AG04450 (cell line): ENCODE measurements at regions not wholly inside any gene's neighbourhood (a gene's known extent, or its start where the extent isn't known, plus 50 kb on each side); places are given as distances from the start of the nearest gene placed in this dataset.

ENCODE experiments used
- CTCF ChIA-PET: fragments of 300-600, 350-600 bp; formaldehyde crosslinking; extraction: SDS; loops from one replicate; lab custom pipeline; 2022; ENCODE audit warnings: antibody characterized with exemption, inconsistent platforms; lab: Charles Lee
- POLR2A ChIA-PET: fragments of 350-600 bp; formaldehyde crosslinking; extraction: SDS; loops from one replicate; lab custom pipeline; 2021; ENCODE audit warnings: antibody characterized with exemption, inconsistent platforms; lab: Yijun Ruan, JAX
- DNase-seq: peaks from one replicate; pipeline ENCODE4 v3.0.0-alpha.2; 2011; ENCODE audit warnings: low read depth, low spot score
- H3K27ac ChIP-seq: one replicate; pipeline ENCODE4 v1.5.1; 2012; ENCODE audit warnings: low read depth, low read length, control low read depth
- H3K27me3 ChIP-seq: one replicate; pipeline ENCODE4 v1.6.0; 2012; ENCODE audit warnings: low read length; ENCODE audit not compliant: control insufficient read depth, insufficient read depth
- H3K4me3 ChIP-seq: 2 replicates; pipeline ENCODE4 v1.5.1; 2011; ENCODE audit warnings: mild to moderate bottlenecking, low read depth, low read length, control low read depth
- H3K9me3 ChIP-seq: 2 replicates; pipeline ENCODE4 v1.5.1; 2012; ENCODE audit warnings: low read length; ENCODE audit not compliant: control insufficient read depth, insufficient read depth
- CTCF ChIP-seq: IDR thresholded peaks from 2 replicates; pipeline ENCODE4 v1.5.1; 2011; ENCODE audit warnings: low read depth, low read length, control low read depth, inconsistent platforms

GRCh38 chr1:88145752-88146151, 538.3 kb upstream of the PKN2 start:
- no peak for TF ChIP-seq CTCF
- H3K9me3 ChIP-seq = no peaks in the 10 kb centered on the region
- ChIA-PET POLR2A (no interaction called here), CTCF (interaction anchor here (0.7 to 1.9 kb wide), 3 partner anchors 32 to 853 kb away, joined by 5 to 8 read pairs (median 6); no protein-coding TSS in a partner anchor)
- no peaks in the 10 kb centered on the region for H3K27me3 ChIP-seq
- DNase-seq = no peak
- H3K27ac ChIP-seq = no peak overlapping the region
- no peak overlapping the region for H3K4me3 ChIP-seq

GRCh38 chr1:88149686-88150085, 534.4 kb upstream of the PKN2 start:
- ChIA-PET CTCF (interaction anchor here (0.8 to 4.1 kb wide), 2 partner anchors 29 to 30 kb away, joined by 3 to 18 read pairs; no protein-coding TSS in a partner anchor), POLR2A (no interaction called here)
- DNase-seq = no peak
- no peak overlapping the region for H3K27ac ChIP-seq
- no peak overlapping the region for H3K4me3 ChIP-seq
- TF ChIP-seq CTCF = no peak
- H3K9me3 ChIP-seq = no peaks in the 10 kb centered on the region
- H3K27me3 ChIP-seq = no peaks in the 10 kb centered on the region

- no peak for TF ChIP-seq CTCF
- ChIA-PET CTCF (interaction anchor here (0.5 to 4.1 kb wide), 4 partner anchors 28 to 1370 kb away, joined by 3 to 18 read pairs (median 3); no protein-coding TSS in a partner anchor), POLR2A (no interaction called here)
- DNase-seq = no peak
- Histone ChIP-seq H3K27me3 (no peaks in the 10 kb centered on the region), H3K4me3 (no peak overlapping the region), H3K9me3 (no peaks in the 10 kb centered on the region), H3K27ac (no peak overlapping the region)
Observed at GRCh38 chr1:88150330-88150729, 533.7 kb upstream of the PKN2 start.

GRCh38 chr1:88163187-88163586, 520.9 kb upstream of the PKN2 start:
- CTCF ChIA-PET = interaction anchor here (1.4 kb wide), 1 partner anchor 18 kb away, joined by 6 read pairs; no protein-coding TSS in a partner anchor

More at GRCh38 chr1:88163187-88163586, 520.9 kb upstream of the PKN2 start:
- H3K27ac ChIP-seq = no peak overlapping the region
- POLR2A ChIA-PET = no interaction called here
- TF ChIP-seq CTCF = no peak
- H3K27me3 ChIP-seq = no peaks in the 10 kb centered on the region
- DNase-seq = no peak
- H3K9me3 ChIP-seq = no peaks in the 10 kb centered on the region
- no peak overlapping the region for H3K4me3 ChIP-seq
